Stimulated activated effector memory CD8-positive, alpha-beta T cell treated with anti-CD3 and anti-CD28 coated beads, Interleukin-12 subunit alpha, Interleukin-12 subunit beta, amount 100 ng/mL, for 72 hours (primary cell): ENCODE measurements at regions not wholly inside any gene's neighbourhood (a gene's known extent, or its start where the extent isn't known, plus 50 kb on each side); places are given as distances from the start of the nearest gene placed in this dataset.

ENCODE experiments used
- ATAC-seq: fragments of 150-1000 bp; cut with Tn5 transposase; 2 replicates; pipeline ENCODE4 v1.10.0; 2021
- DNase-seq, 2 donors: peaks; one replicate each; pipeline ENCODE4 v3.0.0; 2021 to 2022; ENCODE audit warnings: low spot score in 2 of 2
- H3K27ac Mint-ChIP-seq: one replicate; pipeline ENCODE4 v1.8.0; 2022; ENCODE audit warnings: mild to moderate bottlenecking, mixed read lengths
- H3K36me3 Mint-ChIP-seq: one replicate; pipeline ENCODE4 v1.8.0; 2022; ENCODE audit warnings: mild to moderate bottlenecking, mixed read lengths
- H3K4me1 Mint-ChIP-seq: one replicate; pipeline ENCODE4 v1.8.0; 2022; ENCODE audit warnings: mixed read lengths
- H3K4me3 Mint-ChIP-seq: one replicate; pipeline ENCODE4 v1.8.0; 2022; ENCODE audit warnings: mild to moderate bottlenecking, mixed read lengths
- H3K9me3 Mint-ChIP-seq: one replicate; pipeline ENCODE4 v1.8.0; 2022; ENCODE audit warnings: mixed read lengths

DNA sequence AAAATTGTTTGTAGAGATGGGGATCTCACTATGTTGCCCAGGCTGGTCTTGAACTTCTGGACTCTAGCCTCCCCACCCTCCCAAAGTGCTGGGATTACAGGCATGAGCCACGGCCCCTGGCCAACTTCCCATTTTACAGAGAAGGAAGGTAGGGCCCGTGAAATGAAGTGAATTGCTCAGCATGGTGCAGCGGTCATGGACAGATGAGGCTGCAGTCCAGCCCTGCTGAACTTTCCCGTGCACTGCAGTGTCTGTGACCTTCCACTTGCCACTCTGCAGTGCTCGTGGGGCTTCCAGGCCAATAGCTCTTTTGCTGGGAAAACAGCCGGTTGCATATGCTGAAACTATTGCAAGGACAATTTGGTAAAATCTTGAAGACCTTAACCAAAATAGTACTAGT is 454.4 kb upstream of the FAT1 start:
- ATAC-seq (no peak), DNase-seq (no peak)
- H3K27ac Mint-ChIP-seq, result no peak overlapping the region
- no peaks in the 10 kb centered on the region for H3K36me3 Mint-ChIP-seq
- H3K4me3 Mint-ChIP-seq, result no peak overlapping the region
- H3K4me1 Mint-ChIP-seq, result no peaks in the 10 kb centered on the region
- H3K9me3 Mint-ChIP-seq, result peaks cover 14% of the 10 kb centered on the region

DNA sequence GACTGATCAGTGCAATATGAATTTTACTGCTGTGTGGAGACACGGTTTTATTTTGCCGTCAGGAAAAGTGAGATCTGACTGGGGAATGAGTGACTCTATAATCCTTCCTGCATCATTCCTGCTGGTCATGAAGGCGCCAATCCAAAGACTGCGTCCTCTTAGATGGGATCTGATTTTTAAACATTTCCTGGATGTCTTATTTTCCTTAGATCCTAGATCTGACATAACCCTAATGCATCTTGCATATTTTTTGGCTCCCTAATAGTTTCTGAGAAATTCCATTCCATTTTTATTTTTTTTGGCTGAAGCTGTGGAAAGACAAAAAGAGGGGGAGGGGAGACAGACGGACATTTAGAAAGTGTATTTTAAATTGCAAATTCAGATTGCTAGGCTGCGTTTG is 454.9 kb upstream of the FAT1 start:
- Mint-ChIP-seq H3K4me1 (no peaks in the 10 kb centered on the region), H3K27ac (no peak overlapping the region), H3K36me3 (no peaks in the 10 kb centered on the region), H3K9me3 (peaks cover 16% of the 10 kb centered on the region), H3K4me3 (no peak overlapping the region)
- ATAC-seq (no peak), DNase-seq (no peak)

DNA sequence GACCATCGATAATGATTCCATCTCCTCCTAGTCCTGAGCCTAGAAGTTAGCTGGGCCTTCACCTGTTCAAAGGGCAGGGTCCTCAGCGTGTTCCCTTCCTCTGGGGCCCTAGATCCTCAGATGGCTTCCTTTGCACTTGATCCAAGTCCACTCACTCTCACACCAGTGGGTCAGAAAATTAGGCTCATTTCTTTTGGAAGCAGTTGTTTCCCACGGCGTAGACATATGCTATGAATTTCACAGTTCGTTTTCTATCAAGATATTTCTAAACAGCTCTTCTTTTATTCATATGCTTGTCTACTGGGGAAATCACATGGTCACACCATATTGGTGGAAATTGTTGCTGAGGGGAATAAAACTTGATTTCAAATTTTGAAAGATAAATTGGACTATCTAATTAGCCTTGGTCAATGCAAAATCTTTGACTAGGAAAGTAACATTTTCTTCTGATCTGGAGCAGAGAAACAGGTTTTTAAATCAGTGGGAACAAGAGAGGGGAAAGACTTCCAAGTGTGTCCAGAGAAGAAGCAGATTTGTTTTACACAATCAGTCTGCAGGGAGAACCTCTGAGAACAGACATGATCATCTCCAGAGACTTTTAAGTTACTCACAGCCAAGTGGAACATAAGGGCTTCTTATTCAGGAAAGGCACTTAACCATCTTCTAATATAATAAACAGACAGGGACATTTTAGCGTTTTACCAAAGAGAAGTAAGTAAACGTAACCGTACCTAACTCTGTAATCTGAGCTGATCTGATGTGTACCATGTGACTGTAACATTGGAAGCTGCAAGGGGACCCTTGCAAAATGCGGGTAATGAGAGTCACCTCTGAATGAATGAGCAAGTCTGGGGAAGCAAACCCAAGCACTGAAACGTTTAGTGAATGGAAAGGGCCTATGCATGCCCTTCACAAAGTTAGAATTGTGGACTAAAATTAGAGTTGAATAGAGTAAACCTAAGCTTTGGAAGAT is 455.7 kb upstream of the FAT1 start:
- Mint-ChIP-seq H3K4me1 (no peaks in the 10 kb centered on the region), H3K27ac (no peak overlapping the region), H3K36me3 (no peaks in the 10 kb centered on the region), H3K9me3 (peaks cover 10% of the 10 kb centered on the region), H3K4me3 (no peak overlapping the region)
- no peak for ATAC-seq
- no peak for DNase-seq

DNA sequence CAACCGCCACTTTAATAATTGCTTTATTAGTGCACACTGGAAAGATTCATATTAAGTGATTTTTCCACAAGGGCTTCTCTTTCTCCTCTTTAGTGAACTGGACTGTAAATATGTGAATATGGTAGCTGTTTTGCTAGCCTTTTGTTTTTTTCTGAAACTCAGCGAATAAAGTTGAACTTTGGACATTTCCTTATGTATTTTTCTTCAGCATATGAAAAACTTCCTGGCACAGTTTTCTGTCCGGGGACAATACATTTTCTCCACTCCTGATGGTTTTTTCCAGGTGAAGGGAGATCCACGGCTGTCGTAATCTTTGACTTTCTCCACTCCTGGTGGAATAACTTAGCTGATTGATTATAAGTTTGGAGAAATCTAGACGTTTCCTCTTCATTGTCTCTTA is 457.4 kb upstream of the FAT1 start:
- no peak overlapping the region for H3K27ac Mint-ChIP-seq
- no peaks in the 10 kb centered on the region for H3K4me1 Mint-ChIP-seq
- H3K9me3 Mint-ChIP-seq, result peaks cover 7% of the 10 kb centered on the region
- no peak overlapping the region for H3K4me3 Mint-ChIP-seq
- no peaks in the 10 kb centered on the region for H3K36me3 Mint-ChIP-seq
- ATAC-seq (no peak), DNase-seq (no peak)

DNA sequence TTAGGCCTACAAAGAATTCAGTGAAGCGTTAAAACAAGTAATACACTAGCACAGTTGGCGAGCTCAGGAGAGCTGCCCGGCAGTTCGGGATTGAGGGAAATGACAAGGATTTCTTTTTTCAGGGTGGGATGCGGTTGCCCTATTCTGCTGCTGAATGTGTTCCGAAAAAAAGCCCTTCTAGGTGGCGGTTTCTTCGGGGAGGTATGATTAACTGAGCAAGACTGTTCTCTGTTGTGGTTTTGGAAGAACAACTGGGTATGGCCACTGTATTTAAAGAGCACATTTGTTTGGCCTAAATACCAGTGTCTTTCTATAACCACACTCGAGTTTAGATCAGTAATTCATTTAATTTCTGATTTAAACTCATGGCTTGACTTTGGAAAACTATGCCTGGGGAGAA is 459.7 kb upstream of the FAT1 start:
- no peak for DNase-seq
- ATAC-seq, result no peak
- Mint-ChIP-seq H3K27ac (no peak overlapping the region), H3K36me3 (no peaks in the 10 kb centered on the region), H3K9me3 (peaks cover 13% of the 10 kb centered on the region), H3K4me3 (no peak overlapping the region), H3K4me1 (no peaks in the 10 kb centered on the region)

DNA sequence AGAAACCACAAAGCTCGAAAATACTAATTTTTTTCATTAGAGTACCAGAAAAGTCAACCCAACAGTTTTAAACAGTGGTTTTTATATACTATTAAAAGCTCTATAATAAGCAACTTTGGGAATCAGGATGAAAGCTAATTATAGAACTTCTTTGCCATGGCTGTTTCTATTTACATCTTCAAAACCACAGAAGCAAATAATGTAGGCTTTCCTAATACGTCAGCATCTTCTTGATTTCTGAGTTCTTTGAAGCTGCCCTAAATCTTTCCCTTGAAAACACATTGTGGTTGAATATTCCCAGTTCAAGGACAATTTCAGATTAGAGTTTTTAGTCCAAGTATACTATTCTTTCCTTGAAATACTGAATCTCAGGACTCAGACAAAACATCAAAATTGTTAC is 460.2 kb upstream of the FAT1 start:
- Mint-ChIP-seq H3K36me3 (no peaks in the 10 kb centered on the region), H3K27ac (no peak overlapping the region), H3K9me3 (peaks cover 13% of the 10 kb centered on the region), H3K4me3 (no peak overlapping the region), H3K4me1 (no peaks in the 10 kb centered on the region)
- no peak for ATAC-seq
- DNase-seq, result no peak

DNA sequence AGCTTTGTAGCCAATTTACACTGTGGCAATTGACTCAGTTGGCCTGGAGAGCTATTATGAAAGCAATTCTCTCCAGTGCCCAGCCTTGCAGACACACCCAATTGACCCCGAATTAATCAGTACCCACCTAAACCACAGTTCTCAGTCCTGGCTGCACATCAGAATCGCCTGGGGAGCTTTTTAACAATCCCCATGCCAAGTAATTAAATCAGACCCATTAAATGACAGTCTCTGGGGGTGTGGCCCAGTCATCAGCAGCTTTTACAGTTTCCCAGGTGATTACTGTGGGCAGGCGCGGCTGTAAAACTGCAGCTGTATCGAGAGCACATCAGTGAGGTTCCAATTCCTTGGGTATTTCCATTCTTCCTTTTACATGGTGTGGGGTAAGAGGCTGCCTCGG is 460.9 kb upstream of the FAT1 start:
- Mint-ChIP-seq H3K36me3 (no peaks in the 10 kb centered on the region), H3K4me1 (no peaks in the 10 kb centered on the region), H3K4me3 (no peak overlapping the region), H3K27ac (no peak overlapping the region), H3K9me3 (peaks cover 16% of the 10 kb centered on the region)
- DNase-seq (no peak), ATAC-seq (no peak)

DNA sequence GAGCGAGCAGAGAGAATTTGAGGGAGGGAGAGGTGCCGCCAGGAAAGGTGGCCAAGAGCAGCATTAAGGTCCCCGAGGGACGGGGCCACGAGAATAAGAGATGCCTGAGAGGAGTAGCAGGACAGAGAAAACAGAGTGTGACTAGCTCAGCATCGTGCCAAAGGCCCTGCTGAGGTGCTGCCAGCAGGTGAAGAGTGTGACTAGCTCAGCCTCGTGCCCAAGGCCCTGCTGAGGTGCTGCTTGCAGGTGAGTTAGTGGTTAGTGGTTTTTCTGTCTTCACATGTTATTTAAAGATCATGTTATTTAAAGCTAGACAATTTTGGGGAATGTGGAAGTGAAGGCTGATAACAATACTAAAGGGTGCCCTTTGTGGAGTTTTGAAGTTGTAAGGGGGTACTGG is 464.5 kb upstream of the FAT1 start:
- DNase-seq (no peak), ATAC-seq (no peak)
- peaks cover 14% of the 10 kb centered on the region for H3K9me3 Mint-ChIP-seq
- no peaks in the 10 kb centered on the region for H3K36me3 Mint-ChIP-seq
- H3K4me1 Mint-ChIP-seq, result no peaks in the 10 kb centered on the region
- no peak overlapping the region for H3K27ac Mint-ChIP-seq
- no peak overlapping the region for H3K4me3 Mint-ChIP-seq

DNA sequence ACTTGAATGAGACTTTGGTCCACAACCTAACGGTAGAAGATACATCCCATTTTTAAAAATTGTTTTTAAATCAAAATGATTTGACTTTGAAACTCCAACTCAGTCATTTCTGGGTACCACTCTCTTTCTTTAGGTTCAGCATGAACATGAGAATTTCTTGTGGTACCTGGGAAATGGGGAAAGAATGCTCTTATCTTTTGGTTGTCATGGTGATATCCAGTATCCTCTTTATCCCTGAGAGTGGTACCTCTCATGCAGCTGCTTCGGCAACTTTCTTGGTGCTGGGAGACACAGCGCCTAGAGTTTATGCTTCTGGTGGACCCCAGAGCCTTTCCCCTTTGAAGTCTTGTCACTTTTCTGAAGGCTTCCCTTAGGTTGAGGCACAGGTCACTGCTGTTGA is 465.1 kb upstream of the FAT1 start:
- Mint-ChIP-seq H3K9me3 (peaks cover 11% of the 10 kb centered on the region), H3K4me3 (no peak overlapping the region), H3K27ac (no peak overlapping the region), H3K36me3 (no peaks in the 10 kb centered on the region), H3K4me1 (no peaks in the 10 kb centered on the region)
- DNase-seq (no peak), ATAC-seq (no peak)

DNA sequence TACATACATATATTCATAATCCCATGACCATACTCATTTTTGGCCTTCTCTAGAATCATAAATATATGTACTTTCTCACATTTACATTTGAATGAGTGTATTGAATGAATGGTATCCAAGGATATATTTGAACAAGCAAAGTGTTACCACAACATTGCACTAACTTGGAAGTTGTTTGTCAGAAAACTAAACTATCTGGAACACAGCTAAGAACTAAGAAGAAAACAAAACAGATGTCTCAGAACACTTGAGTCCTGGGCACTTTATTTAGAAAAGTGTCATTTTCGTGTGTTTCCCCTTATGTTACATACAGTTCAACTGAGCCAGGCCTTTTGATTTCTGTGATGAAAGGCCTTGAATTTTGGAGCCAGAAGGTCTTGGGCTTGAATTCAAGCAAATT is 466.7 kb upstream of the FAT1 start:
- ATAC-seq (no peak), DNase-seq (no peak)
- Mint-ChIP-seq H3K27ac (no peak overlapping the region), H3K9me3 (peaks cover 11% of the 10 kb centered on the region), H3K4me1 (no peaks in the 10 kb centered on the region), H3K4me3 (no peak overlapping the region), H3K36me3 (no peaks in the 10 kb centered on the region)

DNA sequence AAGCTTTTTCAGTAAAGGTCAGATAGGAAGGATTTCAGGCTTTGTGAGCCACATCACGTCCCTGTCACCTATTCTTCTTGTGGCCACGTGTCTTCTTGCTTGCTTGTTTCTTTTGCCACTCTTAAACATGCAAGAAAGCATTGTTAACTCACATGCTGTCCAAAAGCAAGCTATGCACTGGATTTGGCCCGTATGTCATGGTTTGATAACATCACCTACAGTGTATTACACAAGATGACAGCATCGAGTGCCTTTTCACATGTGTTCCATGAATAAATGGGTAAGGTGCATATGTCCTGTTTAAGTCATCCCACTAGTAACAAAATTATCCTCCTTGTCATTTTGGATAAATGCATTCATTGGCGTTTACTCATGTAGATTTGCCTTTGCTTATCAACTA is 468.0 kb upstream of the FAT1 start:
- ATAC-seq, result no peak
- Mint-ChIP-seq H3K9me3 (peaks cover 15% of the 10 kb centered on the region), H3K4me1 (no peaks in the 10 kb centered on the region), H3K4me3 (no peak overlapping the region), H3K27ac (no peak overlapping the region), H3K36me3 (no peaks in the 10 kb centered on the region)
- no peak for DNase-seq

DNA sequence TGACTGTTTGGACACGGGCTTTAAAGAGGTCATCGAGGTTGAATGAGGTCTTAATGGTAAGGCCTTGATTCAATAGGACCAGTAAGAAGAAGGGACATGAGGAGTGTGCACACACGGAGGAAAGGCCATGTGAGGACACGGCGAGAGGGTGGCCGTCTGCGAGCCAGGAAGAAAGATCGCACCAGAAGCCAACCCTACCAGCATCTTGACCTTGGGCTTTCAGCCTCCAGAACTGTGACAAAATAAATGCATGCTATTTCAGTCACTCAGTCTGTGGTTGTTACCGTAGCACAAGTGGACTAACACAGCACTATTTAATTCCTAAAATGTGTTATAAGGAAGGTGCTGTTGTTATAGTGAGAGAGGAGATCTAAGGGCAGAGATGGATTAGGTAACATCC is 468.6 kb upstream of the FAT1 start:
- Mint-ChIP-seq H3K4me3 (no peak overlapping the region), H3K9me3 (peaks cover 14% of the 10 kb centered on the region), H3K36me3 (no peaks in the 10 kb centered on the region), H3K27ac (no peak overlapping the region), H3K4me1 (no peaks in the 10 kb centered on the region)
- DNase-seq (no peak), ATAC-seq (no peak)

DNA sequence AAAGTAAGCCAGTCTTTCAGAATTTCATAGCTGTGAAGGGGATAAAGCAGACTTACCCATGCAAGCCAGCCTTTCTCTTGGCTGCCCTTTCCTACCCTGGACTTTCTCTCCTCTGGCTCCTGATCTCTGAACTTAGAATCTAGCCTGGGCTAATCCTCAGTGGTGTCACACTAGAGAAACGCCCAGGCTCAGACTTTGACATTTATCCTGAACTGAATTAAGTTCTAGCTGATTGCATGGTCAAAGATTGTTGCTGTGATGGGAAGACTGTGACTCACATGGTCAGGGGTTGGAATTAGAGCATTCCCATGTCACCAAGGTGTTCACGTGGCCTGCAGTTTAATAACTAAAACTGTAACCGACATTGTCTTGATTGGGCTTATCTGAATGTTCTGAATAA is 469.5 kb upstream of the FAT1 start:
- DNase-seq (no peak), ATAC-seq (no peak)
- no peak overlapping the region for H3K27ac Mint-ChIP-seq
- H3K4me1 Mint-ChIP-seq, result no peaks in the 10 kb centered on the region
- no peaks in the 10 kb centered on the region for H3K36me3 Mint-ChIP-seq
- no peak overlapping the region for H3K4me3 Mint-ChIP-seq
- H3K9me3 Mint-ChIP-seq, result peaks cover 10% of the 10 kb centered on the region

DNA sequence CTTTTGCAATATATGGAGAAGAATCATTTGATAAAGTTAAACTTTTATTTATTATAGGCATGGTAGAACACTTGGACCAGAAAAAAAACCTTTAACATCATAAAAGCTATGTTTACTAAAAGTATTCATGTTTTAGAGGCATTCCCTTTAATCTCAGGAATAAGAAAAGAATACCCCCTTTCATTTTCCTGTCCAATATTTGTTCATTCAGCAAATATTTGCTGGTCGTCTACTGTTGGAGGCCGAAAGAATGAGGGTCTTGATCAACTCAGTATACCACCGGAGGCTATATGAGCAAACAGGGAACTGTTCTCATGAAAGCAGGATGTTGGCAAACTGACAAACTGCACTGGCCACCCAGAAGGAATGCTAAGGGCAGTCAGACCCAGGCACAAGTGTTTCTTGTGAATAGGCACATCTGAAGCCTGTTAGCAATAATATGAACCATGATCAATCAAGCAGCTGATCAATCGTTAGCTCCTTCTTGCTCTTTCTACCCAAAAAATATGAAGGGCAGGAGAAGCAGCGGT is 480.8 kb upstream of the FAT1 start:
- no peaks in the 10 kb centered on the region for H3K36me3 Mint-ChIP-seq
- no peaks in the 10 kb centered on the region for H3K4me1 Mint-ChIP-seq
- DNase-seq (no peak), ATAC-seq (no peak)
- no peak overlapping the region for H3K4me3 Mint-ChIP-seq
- H3K27ac Mint-ChIP-seq, result no peak overlapping the region
- H3K9me3 Mint-ChIP-seq, result peaks cover 19% of the 10 kb centered on the region

DNA sequence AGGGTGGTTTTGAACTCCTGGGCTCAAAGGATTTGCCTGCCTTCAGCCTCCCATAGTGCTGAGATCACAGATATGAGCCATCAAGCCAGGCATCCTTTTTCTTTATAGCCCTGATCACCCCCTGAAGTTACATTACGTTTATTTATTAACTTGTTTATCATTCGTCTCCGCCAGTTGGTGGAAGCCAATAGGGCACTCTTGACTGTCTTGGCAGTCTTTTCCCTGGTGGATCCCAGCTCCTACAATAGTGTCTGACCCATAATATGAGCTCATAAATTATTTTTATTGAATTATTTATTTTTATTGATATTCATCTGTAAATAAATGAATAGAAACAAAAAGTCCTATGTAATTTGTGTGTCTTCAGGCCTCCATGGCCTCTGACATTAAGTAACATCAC is 484.3 kb upstream of the FAT1 start:
- Mint-ChIP-seq H3K36me3 (no peaks in the 10 kb centered on the region), H3K4me3 (no peak overlapping the region), H3K27ac (no peak overlapping the region), H3K9me3 (peaks cover 24% of the 10 kb centered on the region), H3K4me1 (no peaks in the 10 kb centered on the region)
- DNase-seq (no peak), ATAC-seq (no peak)

DNA sequence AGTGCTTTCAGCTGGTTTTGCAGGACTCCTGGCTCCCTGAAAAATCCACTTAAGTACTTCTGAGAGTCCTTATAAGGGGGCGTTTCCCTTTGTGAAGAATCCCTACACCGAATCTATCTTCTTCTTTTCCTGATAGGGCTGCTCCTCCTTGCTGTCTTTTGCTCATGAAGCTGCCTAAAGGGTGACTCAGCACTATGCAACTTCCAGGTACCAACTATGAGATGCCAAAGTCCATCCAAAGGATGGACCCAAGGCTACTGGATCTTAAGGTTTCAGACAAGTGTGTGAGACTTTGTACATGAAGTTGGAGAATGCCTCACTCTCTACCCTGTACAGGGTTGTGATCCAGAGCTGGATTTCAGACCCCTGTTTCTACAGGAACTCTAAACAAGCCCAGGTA is 485.0 kb upstream of the FAT1 start:
- Mint-ChIP-seq H3K4me1 (no peaks in the 10 kb centered on the region), H3K4me3 (no peak overlapping the region), H3K36me3 (no peaks in the 10 kb centered on the region), H3K9me3 (peaks cover 24% of the 10 kb centered on the region), H3K27ac (no peak overlapping the region)
- DNase-seq (no peak), ATAC-seq (no peak)
